HG03354 (cell line): ENCODE measurements at regions not wholly inside any gene's neighbourhood (a gene's known extent, or its start where the extent isn't known, plus 50 kb on each side); places are given as distances from the start of the nearest gene placed in this dataset.
"Not testable (repeated sequence)": the region's sequence is repeated elsewhere in the genome, so short reads cannot be mapped to it uniquely, and the experiment has no call there.

Source experiments
- ATAC-seq: cut with Tn5 transposase; IDR thresholded peaks from one replicate; pipeline ENCODE4 v1.9.1; 2021; ENCODE audit warnings: mild to moderate bottlenecking; ENCODE audit not compliant: unreplicated experiment, poor library complexity, severe bottlenecking

DNA sequence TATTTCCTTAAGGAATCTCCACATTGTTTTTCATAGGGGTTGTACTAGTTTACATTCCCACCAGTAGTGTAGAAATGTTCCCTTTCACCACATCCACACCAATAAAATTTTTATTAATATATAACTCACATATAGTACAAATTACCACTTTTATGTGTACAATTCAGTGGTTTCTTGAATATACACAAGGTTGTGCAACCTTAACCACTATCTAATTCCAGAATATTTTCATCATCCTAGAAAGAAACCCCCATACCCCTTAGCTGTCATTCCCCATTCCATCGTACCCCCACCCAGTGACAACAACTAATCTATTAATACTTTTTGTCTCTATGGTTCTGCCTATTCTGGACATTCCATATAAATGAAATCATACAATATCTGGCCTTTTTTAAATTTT is 108.3 kb upstream of the USP9X start:
- no peak for ATAC-seq

DNA sequence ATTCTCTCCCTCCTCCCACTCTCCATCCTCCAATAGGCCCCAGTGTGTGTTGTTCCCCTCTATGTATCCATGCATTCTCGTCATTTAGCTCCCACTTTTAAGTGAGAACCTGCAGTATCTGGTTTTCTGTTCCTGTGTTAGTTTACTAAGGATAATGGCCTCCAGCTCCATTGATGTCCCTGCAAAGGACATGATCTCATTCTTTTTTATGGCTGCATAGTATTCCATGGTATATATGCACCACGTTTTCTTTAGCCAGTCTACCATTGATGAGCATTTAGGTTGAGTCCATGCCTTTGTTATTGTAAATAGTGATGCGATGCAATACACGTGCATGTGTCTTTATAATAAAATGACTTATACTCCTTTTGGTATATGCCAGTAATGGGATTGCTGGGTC is 100.3 kb upstream of the USP9X start:
- no peak for ATAC-seq

DNA sequence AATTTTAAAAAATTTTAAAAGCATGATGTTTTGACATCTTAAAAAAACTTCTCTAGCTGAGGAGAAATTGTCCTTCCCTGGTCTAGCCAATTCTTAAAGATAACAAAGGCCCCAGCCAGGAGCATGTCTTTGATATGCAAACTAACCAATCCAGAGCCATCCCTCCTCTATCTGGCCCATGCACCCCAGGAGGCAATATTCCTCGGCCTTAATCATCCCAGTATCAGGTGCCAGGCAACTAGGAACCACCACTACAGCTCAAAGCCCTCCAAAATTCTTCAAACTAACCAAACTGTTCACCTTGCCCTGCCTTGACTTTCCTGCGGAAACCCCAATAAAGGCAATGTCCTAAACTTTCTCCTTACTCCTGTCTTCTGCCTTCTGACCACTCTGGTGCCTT is 97.8 kb upstream of the USP9X start:
- ATAC-seq: no peak

DNA sequence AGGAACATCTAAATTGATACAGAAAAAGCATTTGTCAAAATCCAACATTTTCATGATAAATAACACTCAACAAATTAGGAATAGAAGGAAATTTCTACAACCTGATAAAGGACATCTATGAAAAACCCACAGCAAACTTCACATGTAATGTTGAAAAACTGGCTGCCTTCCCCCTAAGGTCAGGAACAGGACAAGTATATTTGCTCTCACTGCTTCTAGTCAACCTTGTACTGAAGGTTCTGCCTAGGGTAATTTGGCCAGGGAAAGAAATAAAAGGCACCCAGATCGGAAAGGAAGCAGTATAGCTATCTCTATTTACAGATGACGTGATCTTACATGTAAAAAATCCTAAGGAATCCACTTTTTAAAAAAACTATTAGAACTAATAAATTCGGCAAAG is 97.1 kb upstream of the USP9X start:
- no peak for ATAC-seq

DNA sequence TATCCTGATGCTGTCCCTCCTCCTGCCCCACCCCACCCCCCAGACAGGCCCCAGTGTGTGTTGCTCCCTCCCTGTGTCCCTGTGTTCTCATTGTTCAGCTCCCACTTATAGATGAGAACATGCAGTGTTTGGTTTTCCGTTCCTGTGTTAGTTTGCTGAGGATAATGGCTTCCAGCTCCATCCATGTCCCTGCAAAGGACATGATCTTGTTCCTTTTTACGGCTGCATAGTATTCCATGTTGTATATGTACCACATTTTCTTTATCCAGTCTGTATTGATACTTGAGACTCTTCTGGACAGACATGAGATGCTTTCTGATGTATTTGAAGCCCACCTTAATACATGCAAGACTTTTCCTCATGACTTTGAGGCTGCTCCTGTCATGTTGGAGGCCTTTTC is 91.8 kb upstream of the USP9X start:
- ATAC-seq: not testable (repeated sequence)

DNA sequence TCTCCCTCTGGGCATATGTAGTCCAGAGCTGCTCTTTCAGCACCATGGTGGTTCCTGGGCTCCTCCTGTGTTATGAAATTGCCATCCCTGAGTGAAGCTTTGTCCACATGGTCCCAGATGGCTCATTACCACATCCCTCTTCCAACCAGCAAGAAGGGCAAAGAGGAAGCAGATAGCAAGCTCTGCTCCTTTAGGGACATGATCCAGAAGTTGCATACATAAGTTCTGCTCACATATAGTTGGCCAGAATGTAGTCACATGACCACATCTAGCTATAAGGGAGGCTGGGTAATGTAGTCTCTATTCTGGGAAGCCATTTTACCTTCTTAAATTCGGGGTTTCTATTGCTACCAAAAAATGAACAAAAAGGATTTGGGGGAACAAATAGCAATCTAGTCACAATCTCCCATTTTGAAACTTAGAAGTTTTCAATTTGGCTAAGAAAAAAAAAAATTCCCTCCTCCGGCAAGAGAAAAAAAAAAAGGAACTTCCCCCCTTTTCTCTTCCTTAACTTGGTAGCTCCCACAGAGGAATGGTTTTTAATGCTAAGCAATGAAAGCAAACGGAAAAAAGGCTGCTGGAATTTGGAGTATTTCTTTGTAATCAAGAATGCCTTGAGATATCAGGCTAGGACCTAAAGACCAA is 88.2 kb upstream of the USP9X start:
- no peak for ATAC-seq

DNA sequence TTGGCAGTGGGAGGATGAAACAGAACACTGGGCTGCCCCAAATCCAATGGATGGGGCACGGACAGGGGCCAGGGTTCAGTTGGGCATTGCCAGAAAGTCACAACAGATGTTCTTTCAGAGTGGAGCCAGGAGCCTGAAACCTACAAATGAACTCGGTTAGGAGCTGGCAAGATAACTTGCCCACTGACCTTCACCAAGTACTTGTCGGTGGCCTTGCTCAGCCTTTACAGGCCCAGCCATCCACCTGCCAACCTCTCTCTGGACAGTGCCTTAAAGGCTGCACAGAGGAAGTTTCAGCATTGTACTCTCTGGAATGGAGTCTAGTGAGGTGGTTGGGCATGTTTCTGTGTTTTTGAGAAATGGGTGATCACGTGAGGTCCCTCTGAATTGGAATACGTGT is 87.1 kb upstream of the USP9X start:
- no peak for ATAC-seq

DNA sequence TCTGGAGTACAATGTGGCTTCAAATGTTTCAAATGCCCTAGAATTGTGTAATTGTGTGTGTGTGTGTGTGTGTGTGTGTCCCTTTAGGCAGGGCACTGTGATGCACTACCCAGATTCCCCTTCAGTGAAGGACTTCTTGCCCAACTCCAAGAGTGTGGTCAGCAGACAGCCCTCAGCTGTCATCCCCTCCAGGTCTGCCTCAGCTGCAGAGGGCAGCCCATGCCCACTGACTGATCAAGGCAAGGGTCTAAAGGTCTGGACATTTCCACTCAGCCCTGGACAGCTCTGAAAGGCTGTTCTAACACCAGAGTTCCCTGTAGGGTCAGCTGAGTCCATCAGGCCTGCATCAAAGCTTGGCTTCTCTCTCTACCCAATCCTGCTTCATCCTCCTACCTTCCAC is 83.9 kb upstream of the USP9X start:
- no peak for ATAC-seq

DNA sequence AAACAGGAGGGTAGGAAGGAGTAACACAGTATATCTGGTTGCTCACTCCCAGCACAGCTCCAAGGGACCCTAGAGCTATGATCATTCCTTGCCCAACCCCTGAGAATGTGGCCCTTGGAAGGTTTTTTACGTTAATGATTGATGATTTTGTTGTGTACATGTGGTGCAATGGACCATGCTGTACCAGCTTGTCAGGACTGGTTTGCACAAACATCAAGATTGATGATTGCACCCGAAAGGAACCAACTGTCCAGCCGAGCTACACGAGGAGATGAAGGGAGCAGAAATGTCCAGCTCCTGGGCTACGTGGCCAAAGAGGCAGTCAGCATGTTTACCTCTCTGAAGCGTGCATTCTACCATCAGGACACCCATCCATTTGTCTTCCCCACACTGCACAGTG is 83.2 kb upstream of the USP9X start:
- no peak for ATAC-seq

DNA sequence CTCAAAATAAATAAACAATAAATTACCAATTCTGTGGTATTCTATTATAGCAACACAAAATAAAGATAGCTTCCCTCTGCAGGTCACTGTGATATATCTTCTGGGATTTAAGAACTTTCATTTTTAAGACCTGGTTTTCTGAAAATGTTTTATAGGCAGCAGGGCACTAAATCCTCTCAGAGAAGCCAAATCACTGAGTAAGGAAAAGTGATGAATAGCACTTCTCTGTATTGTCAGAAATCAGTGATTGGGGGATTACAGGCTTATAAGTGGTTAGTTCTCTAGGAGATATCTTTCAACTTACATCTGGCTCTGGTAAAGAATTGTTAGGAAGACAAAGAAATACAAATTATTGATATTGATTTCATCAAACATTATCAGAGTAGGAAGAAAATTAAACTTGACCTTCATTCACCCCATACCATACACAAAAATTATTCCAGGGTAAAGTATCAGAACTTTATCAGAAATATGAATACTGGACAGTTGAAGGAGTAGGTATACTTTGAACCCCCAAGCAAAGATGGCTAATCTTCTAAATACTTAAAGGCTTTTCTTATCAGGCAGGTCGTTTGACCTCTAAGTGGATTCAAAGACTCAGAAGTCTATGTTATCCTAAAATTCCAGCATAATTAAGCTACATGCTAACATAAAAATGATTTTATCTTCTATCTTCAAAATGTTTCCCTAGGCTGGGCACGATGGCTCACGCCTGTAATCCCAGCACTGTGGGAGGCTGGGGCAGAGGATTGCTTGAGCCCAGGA is 81.6 kb upstream of the USP9X start:
- ATAC-seq: no peak

DNA sequence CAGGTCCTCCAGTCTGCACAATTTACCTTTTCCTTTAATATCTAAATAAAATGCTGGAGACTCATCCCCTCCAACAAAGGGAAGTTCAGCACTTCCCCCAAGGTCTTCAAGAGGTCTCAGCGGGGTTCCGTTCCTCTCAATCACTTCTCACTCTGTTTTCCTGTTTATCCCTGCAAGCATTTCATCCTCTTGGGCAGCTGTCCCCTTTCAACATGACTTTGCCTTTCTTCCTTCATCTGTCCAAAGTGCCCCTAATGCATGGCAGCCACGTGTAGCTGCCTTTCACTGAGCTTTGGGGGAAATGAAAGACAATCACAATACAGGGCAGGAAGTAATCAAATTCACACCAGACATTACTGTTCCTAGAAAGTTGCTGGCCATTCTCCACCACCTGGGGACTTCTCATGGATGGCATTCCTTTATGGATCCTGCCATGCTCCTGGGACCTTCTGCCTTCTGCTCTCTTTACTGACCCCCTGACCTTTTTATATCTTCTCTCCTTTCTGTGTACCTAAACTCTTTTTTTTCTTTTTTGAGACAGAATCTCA is 79.7 kb upstream of the USP9X start:
- no peak for ATAC-seq

DNA sequence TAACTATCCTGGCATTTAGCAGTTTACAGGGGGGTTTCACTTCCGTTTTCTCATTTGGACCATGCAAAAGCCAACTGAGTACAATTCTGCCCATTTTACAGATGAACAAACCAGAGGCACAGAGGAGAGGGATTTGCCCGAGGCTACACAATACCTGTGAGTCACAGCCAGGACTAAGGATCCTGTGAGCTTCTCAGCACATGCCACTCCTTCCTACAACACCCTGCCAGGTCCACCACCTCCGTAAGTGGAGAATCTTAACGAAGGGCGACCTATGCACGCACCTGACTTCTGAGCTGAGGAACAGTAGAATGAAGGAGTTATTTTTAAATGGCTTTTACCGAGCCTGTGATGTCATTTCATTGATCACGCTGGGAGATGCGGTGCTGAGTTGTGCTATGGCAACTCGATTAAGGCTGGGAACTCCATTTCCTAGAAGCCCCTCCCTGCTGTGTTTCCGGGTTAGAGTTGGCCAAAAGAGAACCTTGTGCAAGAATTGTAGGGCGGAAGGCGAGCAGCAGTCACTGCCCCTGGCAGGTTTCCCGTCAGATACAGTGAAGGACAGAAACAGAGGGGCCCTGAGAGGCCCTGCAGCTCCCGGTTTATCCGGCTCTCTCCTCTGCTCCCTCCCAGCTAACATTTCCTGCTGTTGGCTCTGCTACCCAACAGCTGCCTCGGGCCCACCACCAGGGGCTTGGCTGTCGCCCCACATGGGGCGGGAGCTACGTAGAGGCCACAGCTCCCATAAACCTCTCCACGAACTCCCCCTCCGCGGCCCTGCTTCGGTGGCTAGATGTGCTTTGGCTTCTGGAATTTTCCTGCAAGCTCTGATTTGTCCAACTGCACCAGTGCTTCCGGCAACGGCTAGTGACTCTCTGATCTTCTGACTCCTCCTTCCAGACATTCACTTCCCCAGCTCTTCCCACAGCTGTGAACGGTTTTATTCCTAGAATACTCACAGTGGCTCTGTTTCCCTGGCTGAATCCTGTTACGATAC is 75.1 kb upstream of the USP9X start:
- ATAC-seq: no peak

DNA sequence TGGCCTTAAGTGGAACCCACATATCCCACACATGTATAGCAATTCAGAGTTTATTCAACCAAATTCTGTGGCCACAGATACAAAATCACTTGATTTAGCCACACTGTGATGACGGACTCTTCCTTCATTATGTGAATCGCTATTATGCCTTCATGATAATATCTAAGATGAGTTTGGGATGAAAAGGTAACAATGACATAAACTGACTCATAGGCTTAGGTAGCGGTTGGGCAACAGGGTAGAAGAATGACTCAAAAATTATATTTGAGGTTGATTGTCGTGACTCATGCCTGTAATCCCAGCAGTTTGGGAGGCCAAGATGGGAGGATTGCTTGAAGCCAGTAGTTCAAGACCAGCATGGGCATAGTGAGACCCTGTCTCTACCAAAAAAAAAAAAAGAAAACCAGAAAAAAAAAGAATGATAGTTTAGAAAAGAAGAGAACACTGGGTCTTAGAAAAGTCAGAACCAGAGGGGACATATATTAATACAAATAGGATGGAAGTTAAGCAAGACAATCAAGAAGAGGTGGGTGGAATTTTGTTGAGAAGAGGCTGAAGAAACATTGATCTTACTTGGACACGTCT is 70.4 kb upstream of the USP9X start:
- ATAC-seq: no peak

DNA sequence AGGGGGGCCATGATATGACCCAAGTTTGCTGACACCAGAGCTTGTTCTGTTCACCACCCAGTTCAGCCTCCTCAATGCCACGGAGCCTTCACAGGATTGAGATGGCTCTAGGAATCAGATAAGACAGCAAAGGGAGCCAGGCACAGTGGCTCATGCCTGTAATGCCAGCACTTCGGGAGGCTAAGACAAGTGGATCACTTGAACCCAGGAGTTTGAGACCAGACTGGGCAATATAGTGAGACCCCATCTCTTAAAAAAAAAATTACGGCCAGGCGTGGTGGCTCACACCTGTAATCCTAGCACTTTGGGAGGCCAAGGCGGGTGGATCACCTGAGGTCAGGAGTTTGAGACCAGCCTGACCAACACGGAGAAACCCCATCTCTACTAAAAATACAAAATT is 67.5 kb upstream of the USP9X start:
- ATAC-seq: not testable (repeated sequence)

DNA sequence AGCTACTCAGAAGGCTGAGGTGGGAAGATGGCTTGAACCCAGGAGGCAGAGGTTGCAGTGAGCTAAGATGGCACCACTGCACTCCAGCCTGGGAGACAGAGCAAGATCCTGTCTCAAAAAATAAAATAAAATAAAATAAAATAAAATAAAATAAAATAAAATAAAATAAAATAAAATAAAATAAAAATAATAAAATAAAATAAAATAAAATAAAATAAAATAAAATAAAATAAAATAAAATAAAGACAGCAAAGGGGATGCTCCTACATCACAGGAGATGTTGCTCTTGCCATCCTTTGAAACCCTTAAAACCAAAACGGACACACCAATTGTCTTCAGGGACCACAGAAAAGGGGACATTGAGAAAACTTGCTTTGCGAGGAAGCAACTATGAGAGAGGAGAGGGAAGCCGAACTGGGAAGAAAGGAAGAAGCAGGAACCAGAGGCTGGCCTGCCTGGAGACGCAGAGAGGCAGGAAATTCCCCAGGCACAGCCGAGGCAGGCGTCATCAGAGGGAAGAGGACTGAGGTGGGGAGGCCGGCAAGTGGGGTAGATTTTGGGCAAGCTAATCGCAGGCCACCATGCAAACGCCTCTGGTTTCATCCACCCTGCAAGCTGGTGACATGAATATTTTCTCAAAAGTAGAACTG is 66.7 kb upstream of the USP9X start:
- not testable (repeated sequence) for ATAC-seq

DNA sequence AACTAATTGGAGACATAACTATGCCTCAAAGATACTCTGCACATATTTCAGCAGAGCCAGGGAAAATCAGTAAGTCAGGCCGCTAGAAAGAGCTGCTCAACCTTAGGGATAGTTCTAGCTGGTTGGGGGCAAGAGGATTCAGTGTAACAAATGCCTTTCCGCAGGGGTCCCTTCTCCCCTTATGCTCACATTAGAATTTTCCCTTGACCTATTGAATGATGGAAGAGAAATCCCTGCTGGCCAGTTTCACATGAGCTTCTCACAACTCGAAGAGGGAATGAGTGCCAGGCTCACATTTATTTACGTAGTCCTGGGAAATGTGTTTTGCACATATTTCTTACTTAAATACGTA is 66.2 kb upstream of the USP9X start:
- ATAC-seq: no peak

DNA sequence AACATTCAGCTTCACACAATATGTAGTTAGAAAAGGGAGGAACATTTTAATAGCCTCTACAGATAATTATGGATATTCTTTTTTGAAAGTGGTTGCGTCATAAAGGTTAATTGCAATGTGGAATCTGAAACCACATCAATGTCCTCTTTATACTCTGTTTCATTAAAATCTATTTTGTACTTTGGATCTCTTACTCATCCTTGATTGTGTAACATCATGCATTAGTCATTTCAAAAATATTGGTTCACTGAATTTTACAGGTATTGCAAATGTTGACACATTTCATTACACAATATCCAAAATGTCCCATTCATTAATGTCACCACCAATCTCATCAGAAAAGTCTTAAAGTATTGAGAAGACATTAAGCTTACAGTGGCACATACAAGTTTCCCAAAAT is 62.7 kb upstream of the USP9X start:
- ATAC-seq: no peak

DNA sequence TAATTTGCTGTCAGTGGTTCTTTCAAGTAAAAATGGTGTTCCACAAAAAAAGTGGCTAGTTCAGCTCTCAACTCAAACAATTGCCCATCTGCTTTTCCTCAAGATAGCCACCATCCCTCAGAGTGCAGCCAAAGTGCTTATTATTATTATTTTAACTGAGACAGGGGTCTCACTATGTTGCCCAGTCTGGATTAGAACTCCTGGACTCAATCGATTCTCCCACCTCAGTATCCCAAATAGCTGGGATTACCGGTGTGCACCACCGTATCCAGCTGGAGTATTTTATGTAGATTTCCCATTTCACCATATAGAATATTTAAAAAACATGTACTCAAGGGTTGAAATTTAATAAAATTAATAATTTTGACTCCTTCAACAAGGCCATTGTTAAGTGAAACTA is 62.1 kb upstream of the USP9X start:
- no peak for ATAC-seq

DNA sequence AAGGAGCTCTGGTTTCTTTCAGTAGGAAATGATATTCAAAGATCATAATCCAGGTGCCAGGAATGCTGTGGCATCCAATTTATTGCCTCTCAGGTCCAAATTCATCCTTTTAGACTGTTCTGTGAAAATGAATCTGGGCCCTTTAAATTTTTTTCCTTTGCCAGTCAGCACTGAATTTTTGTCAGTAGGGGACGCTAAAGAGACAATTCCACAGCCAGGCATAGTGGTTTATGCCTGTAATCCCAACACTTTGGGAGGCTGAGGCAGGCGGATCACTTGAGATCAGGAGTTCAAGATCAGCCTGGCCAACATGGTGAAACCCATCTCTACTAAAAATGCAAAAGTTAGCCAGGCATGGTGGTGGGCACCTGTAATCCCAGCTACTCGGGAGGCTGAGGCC is 60.9 kb upstream of the USP9X start:
- ATAC-seq: not testable (repeated sequence)
